LoVo (cell line): ENCODE measurements at regions not wholly inside any gene's neighbourhood (a gene's known extent, or its start where the extent isn't known, plus 50 kb on each side); places are given as distances from the start of the nearest gene placed in this dataset.

ENCODE experiments used
- DNase-seq: peaks from one replicate; pipeline ENCODE4 v3.0.0-alpha.2; 2016; ENCODE audit warnings: low spot score

DNA sequence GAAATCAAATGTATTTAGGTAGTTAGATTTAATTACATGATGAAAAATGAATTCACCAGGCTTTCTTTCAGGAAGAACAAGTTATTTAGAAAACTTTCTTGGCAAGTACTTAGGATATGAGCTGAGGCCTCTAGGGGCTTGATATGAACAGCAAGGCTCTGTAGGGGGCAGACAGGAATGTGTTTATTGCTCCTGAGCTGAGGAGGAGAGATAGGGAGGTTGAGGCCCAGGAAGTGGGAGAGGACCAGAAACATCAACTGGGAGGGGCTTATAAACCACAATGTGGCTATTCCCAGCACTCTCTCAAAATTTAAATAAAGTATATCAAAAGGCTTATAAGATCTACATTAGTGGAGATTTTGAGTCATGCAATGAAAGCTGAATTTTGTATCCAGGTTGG lies 154.0 kb upstream of the MAF start:
- DNase-seq, result no peak

DNA sequence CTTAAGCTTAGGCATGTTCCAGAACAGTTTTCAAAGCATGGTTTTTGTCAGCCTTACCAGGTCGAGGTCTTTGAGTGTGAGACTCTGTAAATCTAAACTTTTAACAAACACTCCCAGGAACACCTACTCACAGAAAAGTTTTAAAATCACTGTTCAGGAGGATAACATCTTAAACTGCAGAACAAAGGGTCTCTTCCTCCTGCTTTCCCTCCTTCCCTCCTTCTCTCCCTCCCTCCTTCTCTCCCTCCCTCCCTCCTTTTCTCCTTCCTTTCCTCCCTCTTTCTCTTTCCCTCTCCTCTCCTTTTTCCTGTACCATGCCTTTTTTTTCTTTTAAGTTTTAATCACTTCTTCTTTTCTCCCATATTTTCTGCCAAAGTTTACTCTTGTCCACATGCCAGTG lies 153.5 kb upstream of the MAF start:
- no peak for DNase-seq

DNA sequence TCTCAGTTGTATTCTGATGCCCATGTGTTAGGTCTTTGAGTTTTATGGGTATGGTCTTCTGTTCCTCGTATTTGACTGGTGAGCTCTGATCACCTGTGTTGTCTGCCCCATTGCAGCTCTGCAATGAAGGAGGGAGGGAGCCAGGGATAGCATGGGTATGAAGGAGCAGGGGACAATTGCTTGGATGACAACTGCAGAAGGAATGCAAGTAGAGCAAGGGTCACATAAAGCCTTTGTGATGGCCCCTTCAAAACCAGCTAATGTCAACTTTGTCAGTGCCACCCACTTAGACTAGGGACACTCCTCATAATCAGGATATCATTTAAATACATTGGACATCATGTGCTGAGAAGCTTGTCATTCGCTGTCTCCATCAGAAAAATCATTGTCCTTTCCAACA lies 152.7 kb upstream of the MAF start:
- no peak for DNase-seq

DNA sequence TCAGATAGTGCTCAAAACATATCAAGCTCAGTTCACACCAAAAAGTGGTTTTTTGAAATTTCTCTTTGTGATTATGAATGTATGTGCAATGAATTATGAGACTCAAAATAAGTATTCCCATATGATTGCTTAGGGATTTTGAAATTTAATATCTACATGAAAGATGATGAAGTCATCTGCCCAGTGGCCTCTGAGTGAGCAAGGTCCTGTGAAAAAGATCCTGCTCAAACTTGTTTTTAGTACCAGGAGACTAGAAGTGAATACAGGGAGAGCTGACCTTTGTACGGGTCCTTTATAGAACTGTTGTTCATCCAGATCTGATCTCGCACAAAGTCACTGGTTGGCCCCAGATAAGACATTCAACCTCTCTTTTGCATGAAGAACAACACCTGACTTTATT lies 151.9 kb upstream of the MAF start:
- no peak for DNase-seq

DNA sequence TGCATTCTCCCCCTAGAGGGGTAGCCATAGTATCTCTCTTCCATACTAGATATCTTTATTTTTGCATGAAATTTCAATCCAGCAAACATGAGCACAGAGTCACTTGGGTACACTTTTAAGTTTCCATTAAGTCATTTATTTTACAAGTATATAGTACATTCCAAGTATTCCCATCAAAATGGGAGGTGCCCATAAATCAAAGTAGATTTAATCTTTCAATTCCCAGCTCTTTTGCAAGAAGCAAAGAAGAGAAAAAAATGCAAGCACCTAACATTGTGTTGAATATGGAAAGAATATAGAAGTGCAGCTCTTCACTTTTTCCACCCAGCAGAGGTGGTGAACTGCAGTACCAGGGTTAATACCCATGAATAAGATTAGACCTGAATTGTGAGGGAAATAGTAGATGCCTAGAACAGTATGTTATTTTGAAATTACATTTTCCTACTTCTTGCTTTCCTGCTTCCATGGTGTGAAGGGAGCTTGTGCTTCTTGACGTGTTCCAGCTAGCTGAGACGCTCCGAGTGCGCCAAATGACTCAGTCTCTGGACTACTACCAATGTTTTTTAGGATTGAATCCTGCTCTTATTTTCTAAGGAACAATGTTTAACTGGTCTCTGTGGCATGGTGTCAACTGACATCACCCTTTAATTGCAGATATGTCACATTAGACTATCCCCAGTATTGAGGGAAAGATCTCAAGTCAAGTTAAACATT lies 151.1 kb upstream of the MAF start:
- DNase-seq, result no peak

DNA sequence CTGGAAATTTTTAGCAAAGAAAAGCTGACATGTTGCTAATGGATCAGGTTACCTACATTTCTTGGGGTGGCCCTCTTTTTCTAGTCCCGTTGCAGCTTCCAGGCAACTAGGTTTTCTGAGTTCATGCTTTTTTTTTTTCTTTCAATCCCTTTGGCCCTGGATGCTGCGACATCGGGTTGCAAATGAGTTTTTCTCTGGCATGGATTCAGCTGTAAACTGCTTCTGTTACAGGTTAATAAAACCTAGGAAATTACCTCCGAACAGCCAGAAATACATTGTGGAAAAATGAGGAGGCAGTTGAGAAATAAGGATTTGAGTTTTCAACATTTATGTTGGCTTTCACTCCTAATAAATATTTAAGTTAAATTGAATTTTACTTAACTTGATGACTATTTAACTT lies 149.8 kb upstream of the MAF start:
- DNase-seq, result no peak

DNA sequence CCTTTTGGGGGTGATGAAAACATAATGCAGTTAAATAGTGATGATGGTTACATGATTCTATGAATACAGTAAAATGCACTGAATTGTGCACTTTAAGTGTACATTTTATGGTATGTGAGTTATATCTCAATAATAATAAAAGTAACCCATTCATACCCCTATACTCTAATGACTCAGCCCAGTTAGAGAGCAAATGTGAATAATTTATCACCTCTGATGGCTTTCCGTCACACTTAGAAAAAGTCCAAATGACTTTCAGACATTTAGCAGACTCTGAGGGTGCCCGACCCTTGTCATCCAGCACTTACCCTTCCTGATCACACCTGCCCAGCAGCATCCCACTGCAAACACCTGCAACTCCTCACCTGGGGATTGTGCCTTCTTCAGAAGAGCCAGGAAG lies 148.1 kb upstream of the MAF start:
- DNase-seq, result no peak

DNA sequence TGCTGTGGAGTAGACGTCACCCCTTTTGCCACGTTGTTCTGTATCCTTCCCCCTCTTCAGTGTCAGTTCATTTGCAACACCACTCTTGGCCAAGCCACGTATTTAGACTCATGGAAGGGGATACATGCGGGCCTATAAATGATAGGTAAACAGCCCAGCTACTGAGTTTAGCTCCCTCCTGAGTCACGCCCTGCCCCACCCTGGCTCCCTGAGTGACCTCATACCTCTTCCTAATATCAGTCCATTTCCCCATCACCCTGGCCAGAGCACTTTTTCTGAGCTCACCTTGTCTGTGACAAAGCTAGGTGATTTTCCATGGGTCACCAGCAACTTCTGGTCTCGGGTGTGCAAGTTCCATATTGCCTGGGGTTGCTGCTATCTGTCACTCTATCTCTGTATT lies 147.2 kb upstream of the MAF start:
- DNase-seq, result no peak

DNA sequence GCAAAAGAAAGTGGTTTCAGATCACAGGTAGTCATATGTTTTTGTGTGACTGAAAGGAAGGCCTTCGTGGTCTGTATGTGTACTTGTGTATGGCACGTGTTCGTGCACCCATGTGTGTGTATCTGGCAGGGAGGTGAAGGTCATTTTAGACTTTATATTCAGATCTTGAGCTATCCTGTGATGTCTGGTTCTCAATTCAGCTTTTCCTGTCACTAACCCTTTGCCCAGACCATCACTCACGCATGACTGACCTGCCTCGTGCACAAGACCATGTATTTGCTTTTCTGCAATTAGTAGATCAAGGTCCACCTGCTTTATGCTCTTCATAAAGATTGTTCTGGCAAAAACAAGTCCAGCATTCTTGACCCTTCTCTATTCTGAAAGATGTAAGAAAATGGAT lies 139.7 kb upstream of the MAF start:
- DNase-seq, result no peak

DNA sequence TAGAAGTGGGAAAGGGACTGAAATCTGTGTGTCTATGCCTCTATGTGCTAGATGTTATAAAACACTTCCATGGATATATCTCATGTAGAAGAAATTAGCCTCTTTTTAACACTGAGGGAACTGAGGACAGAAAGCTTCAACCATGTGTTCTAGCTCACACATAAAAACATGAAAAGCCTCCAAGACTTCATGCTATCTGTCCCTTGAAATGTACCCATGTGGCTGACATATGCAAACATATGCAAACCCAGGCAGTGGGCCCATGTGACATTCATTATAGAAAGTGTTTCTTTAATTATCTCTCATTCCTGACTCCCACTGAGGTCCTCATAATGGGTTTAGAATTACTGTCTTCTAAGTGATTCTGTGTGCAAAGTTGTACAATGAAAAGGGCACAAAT lies 134.7 kb upstream of the MAF start:
- no peak for DNase-seq

DNA sequence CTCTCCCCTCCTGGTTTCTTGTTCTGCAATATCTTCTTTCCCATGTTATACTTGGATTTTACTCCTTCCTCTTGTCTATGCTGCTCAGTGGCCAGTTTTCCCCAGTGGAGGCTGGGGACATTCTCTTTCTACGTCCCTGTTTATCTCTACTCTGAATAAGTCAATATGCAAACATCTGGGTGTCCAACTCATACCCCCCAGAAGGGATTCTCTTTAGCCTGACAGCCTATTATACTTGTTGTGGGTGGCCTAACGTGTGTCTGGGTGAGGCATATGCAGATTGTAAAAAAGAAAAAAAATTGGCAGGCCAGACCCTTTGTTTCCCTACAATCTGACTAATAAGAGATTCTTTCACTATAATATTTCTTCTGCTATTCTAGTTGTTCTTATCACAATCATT lies 134.2 kb upstream of the MAF start:
- no peak for DNase-seq

DNA sequence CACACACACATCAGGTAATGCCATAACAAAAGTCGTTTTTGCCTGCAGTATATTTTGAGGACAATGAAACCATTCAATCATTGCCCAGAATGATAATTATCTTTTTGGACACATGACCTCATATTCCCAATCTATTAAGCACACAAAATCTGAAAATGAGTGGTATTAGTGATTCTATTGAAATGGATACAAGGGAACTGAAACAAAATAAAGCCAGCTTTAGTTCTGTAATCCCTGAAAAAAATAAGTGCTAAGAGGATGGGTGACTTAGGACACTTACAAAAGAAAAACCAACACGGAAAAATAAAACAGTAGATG lies 128.3 kb upstream of the MAF start:
- no peak for DNase-seq

DNA sequence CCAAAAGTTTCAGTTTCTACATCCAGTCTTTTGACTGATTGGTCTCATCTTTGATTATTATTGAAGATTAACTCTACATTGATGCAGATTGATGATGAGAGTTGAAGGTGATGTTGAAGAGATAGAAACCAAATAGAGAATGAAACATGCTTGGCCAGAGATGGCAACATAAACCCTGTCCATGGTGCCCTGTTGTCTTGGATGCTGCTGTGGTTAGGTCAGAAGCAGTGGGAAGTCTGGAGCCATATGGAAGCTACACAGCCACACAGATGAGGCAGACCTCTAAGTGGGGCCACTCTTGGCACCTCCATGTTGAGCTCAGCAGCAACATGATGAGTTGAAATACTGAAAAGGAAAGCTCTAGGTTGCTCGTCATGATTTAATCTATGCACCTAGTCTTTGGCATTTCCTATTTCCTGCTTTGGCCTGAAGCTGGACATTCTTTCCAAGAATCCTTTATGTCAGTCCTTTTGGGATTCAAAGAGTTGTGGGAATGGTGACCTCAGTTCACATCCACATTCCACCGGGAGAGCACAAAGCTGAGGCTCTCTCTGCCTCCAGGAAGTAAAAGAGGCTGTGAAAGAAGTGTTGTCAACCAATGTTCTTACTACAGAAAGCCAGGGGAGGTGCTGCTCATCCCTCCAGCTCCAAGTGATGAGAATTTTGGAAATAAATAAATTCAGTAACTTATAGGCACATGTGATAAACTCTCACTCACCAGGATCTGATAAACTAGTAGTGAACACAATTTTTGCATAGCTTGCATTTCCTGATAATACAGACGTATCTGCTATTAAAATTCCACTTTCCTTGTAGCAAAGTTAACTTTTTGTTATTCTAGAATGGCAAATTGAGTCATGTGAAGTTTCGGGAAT lies 127.7 kb upstream of the MAF start:
- no peak for DNase-seq

DNA sequence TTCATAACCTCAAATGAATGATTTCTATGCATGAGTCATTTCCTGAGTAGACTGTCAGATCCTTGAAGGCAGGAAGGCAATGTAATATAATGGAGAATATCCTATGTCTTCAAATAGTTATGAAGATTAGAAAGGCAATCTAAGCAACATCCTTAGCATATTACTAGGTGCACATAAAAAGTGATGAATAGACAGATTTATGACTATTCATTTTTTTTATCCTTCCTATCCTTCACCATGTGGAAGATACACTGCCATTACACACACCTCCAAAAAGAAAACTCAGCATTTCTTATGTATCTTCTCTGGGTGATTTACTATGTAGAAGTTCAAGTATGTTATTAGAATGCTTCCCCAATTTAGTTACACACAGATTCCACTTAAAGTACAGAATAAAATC lies 126.4 kb upstream of the MAF start:
- DNase-seq, result no peak

DNA sequence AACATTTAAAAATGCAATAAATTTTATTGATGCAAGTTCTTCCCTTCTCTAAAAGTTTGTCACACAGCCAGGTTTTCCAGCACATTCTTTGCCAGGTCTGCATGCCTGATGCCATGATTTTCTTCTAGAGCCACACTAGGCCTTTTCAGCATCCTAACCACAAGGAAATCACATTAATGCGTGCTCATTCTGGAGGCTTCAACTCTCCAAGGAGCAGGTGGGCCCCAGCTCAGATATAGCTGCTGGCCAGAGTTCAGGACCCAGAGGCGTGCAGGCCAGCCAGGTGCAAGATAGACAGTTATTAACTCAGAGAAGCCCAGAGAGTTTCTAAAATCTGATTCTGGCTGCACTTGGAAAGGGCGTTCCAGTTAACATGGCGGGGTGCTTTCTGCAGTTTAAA lies 124.5 kb upstream of the MAF start:
- DNase-seq, result no peak

DNA sequence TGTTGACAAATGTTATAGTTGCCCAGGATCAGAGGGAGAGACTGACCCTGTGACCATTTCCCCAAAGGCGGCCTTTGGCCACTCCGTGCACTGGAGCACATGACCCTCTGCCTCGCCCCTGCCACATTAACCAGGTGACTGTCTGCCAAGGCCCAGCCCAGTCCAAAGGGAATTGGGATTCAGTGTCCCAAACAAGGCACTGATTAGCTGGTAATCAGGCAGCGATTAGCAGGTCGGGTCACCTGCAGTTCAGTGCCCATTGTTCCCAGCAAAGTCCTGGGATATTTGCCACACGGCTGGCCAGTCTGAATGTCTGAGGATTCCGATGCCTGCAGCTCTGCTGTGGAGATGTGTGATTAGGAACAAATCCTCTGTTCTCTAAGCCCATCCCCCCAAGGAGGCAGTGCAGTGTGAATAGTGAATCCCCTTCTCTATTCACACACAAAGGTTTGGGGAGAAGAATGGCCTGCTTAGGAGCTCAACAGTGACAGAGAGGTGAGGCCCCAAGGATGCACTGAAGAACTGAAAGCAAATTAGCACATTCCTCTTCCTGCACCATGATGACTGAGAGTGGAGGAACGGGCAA lies 123.1 kb upstream of the MAF start:
- DNase-seq, result no peak

DNA sequence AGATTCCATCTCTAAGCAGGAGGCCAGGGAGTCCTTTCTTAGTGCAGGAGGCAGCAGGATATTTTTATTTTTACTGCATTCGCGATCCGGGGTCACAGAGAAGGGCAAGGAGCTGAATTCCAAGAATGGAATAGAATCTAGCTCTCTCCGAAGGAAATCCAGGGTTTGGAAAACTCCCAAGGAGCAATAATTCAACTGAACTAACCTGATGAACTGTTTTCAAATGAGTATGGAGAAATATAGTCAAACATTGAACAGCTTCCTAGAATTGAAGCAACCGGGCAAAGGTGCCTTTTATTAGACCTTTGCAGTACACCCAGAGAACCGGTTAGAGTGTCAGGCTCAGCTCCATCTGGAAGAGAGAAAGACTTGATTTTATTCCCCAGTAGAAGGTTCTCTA lies 120.7 kb upstream of the MAF start:
- no peak for DNase-seq

DNA sequence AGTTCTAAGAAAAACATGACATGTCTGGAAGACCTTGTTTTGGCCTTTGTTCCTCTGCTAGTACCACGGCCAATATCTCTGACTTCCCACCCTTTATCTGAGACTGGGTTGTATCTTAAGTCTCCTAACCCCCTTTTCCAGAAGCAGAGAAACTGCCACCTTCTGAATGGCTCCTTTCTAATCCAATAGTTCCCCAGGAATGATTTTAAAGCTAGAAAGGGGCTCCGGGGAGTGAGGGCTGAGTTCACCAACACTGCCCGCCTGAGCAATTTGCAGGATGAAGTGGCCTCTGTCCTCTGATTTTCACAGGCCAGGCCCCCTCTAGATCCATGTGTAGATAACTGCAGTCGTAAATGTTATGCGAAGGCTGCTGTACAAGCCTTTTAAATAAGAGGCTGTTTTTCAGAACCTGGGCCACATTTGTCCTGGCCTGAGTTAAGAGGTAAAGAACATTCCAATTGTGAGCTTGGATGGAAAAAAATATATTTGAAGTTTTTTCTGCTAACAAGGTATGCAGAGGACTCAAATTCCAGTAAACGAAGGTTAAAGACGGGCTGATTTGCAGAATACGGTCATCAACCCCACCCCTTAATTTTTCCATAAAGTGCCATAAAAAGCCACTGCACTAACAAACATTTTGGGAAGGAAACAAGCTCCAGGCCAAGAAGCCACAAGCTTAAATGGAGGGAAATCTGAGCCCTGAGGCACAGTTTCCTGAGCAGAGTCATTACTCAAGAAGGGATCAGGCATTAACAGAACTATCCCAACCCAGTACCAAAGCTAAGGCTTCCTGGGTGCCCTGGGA lies 117.0 kb upstream of the MAF start:
- DNase-seq, result no peak

DNA sequence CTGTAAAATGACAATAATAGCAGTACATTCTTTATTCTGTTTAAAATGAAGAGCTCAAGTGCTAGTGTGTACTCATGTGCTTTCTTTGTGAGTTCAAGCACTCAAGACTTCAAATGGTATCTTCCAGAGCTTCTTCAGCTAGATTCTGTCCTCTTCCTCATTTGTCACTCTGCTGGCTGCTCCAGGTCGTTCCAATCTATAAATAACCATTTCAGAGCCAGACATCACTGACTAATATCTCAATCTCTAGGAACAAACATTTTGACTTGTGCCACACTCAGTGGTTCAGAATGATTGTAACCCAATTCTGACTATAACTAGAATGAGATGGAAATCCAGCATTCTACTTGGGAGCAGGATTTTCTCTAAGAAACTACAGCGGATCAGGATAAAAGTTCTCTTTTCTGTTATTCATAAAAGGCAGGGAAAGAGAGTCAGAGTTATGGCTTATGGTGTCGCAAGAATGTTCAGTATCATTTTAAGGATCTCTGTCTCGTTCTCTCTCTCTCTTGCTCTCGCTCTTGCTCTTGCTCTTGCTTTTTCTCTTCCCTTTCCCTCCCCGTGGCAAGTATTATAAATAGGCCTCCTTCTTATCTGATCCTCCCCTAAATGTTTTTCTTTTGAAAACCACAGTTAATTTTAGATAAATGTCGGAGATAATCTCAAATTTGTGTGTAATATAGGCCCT lies 116.3 kb upstream of the MAF start:
- DNase-seq, result no peak

DNA sequence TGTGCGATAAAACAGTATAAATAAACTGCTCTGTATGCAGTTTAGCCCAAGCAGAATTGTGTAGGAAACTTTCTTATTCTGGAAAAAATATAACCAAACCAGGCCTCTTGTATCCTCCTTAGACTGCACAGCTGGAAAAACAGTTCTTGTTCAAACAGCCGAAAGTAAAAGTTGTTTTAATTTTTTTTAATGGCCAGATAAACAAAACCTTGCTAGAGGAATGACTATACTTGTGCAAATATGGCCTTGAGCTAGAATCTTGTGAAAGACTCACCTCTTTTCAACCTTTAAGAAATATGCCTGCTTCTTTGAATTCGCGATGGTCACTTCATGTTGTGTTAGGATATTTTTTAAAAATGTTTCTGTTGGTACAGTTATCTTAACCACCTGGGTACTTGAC lies 114.5 kb upstream of the MAF start:
- no peak for DNase-seq

DNA sequence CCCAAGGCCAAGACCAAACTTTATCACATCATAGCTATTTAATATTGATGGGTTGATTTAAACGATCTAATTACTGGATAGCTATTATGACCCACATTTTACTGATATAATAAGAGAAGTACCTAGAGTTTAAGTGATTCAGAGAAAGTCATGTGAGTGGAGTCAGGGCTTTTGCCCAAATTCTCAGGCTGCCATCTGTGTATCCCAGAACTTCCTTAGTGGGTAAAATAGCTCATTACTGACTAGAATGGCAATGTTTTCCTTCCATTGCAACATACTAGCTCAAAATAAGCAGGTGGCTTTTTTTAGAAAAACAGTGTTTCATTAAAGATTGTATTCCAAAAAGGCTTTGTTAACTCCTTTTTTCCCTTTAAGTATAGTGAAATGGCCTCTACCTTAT lies 113.9 kb upstream of the MAF start:
- DNase-seq, result no peak

DNA sequence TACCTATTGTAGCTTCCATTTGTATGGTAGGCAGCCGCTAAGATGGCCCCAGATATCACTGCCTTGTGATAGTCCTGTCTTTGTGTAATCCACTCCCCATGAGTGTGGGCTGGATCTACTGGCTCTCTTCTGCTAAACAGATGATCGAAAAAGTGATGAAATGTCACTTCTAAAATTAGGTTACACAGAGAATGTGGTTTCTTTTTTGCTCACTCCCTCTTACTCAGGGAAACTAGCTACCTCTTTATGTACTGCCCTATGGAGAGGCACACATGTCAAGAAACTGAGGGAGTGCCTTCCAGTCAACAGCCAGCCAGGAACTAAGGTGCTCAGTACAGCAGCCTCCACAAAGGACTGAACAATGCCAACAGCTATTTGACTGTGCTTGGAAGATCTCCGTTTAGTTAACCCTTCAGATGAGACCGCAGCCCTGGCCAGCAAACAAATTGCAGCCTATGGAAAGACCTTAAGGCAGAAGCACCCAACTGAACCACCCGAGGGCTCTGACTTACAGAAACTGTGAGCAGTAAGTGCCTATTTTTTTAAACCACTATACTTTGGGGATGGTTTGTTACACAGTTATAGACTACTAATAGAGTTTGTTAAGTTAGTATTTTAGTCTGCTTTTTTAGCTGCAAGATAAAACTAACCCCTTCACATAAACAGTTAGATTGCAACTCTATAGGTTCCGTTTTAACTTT lies 113.2 kb upstream of the MAF start:
- DNase-seq, result no peak
